ENCODE measurements at regions not wholly inside any gene's neighbourhood (a gene's known extent, or its start where the extent isn't known, plus 50 kb on each side); places are given as distances from the start of the nearest gene placed in this dataset.

DNA sequence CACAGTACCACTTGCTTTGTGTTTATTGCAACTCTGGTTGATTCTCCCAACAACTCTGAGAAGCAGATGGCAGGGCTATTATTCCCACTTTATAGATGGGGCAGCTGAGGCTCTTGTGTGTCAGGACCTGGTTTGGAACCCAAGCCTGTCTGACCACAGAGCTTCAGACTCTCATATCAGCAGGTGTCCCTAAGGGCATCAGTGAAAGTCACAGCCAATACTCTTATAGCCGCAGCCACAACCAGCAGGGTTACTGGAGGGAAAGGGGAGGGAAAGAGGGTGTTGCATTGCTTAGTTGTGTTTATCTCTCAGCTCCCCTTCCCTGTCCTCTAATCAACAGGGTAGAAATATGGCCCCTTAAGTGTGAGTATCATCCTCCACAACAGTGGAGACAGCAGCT lies 304.0 kb downstream of the RRAGC start:
- Mint-ChIP-seq H3K4me1 (peaks cover 38% of the 10 kb centered on the region), H3K27me3 (ENCODE audit: insufficient read depth, low read depth, poor library complexity) (peaks cover 13% of the 10 kb centered on the region), H3K9me3 (no peaks in the 10 kb centered on the region), H3K27ac (no peak overlapping the region), H3K4me3 (no peak overlapping the region), H3K36me3 (ENCODE audit: low read depth) (no peaks in the 10 kb centered on the region)
- H3K27me3 ChIP-seq (ENCODE audit: insufficient read depth): peaks cover 14% of the 10 kb centered on the region
- TF ChIP-seq CREB1 (CRISPR knock-in tag; IDR thresholded peaks at IDR 0.05; ENCODE audit: low read depth) (no peak), NANOG (IDR thresholded peaks at IDR 0.05; ENCODE audit: borderline replicate concordance) (no peak), POLR2AphosphoS5 (IDR thresholded peaks at IDR 0.05; ENCODE audit: low read depth) (no peak), ZNF331 (CRISPR knock-in tag; IDR thresholded peaks at IDR 0.05; ENCODE audit: low read depth) (no peak), JUNB (IDR thresholded peaks at IDR 0.05; ENCODE audit: unreplicated experiment) (no peak), ZNF114 (CRISPR knock-in tag; IDR thresholded peaks at IDR 0.05) (no peak)
- TF ChIP-seq, protein P1, sequence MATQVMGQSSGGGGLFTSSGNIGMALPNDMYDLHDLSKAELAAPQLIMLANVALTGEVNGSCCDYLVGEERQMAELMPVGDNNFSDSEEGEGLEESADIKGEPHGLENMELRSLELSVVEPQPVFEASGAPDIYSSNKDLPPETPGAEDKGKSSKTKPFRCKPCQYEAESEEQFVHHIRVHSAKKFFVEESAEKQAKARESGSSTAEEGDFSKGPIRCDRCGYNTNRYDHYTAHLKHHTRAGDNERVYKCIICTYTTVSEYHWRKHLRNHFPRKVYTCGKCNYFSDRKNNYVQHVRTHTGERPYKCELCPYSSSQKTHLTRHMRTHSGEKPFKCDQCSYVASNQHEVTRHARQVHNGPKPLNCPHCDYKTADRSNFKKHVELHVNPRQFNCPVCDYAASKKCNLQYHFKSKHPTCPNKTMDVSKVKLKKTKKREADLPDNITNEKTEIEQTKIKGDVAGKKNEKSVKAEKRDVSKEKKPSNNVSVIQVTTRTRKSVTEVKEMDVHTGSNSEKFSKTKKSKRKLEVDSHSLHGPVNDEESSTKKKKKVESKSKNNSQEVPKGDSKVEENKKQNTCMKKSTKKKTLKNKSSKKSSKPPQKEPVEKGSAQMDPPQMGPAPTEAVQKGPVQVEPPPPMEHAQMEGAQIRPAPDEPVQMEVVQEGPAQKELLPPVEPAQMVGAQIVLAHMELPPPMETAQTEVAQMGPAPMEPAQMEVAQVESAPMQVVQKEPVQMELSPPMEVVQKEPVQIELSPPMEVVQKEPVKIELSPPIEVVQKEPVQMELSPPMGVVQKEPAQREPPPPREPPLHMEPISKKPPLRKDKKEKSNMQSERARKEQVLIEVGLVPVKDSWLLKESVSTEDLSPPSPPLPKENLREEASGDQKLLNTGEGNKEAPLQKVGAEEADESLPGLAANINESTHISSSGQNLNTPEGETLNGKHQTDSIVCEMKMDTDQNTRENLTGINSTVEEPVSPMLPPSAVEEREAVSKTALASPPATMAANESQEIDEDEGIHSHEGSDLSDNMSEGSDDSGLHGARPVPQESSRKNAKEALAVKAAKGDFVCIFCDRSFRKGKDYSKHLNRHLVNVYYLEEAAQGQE (IDR thresholded peaks at IDR 0.05; ENCODE audit: unreplicated experiment): no peak
- TF ChIP-seq, protein P2, sequence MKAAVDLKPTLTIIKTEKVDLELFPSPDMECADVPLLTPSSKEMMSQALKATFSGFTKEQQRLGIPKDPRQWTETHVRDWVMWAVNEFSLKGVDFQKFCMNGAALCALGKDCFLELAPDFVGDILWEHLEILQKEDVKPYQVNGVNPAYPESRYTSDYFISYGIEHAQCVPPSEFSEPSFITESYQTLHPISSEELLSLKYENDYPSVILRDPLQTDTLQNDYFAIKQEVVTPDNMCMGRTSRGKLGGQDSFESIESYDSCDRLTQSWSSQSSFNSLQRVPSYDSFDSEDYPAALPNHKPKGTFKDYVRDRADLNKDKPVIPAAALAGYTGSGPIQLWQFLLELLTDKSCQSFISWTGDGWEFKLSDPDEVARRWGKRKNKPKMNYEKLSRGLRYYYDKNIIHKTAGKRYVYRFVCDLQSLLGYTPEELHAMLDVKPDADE (IDR thresholded peaks at IDR 0.05): no peak
- TF ChIP-seq, protein P3, sequence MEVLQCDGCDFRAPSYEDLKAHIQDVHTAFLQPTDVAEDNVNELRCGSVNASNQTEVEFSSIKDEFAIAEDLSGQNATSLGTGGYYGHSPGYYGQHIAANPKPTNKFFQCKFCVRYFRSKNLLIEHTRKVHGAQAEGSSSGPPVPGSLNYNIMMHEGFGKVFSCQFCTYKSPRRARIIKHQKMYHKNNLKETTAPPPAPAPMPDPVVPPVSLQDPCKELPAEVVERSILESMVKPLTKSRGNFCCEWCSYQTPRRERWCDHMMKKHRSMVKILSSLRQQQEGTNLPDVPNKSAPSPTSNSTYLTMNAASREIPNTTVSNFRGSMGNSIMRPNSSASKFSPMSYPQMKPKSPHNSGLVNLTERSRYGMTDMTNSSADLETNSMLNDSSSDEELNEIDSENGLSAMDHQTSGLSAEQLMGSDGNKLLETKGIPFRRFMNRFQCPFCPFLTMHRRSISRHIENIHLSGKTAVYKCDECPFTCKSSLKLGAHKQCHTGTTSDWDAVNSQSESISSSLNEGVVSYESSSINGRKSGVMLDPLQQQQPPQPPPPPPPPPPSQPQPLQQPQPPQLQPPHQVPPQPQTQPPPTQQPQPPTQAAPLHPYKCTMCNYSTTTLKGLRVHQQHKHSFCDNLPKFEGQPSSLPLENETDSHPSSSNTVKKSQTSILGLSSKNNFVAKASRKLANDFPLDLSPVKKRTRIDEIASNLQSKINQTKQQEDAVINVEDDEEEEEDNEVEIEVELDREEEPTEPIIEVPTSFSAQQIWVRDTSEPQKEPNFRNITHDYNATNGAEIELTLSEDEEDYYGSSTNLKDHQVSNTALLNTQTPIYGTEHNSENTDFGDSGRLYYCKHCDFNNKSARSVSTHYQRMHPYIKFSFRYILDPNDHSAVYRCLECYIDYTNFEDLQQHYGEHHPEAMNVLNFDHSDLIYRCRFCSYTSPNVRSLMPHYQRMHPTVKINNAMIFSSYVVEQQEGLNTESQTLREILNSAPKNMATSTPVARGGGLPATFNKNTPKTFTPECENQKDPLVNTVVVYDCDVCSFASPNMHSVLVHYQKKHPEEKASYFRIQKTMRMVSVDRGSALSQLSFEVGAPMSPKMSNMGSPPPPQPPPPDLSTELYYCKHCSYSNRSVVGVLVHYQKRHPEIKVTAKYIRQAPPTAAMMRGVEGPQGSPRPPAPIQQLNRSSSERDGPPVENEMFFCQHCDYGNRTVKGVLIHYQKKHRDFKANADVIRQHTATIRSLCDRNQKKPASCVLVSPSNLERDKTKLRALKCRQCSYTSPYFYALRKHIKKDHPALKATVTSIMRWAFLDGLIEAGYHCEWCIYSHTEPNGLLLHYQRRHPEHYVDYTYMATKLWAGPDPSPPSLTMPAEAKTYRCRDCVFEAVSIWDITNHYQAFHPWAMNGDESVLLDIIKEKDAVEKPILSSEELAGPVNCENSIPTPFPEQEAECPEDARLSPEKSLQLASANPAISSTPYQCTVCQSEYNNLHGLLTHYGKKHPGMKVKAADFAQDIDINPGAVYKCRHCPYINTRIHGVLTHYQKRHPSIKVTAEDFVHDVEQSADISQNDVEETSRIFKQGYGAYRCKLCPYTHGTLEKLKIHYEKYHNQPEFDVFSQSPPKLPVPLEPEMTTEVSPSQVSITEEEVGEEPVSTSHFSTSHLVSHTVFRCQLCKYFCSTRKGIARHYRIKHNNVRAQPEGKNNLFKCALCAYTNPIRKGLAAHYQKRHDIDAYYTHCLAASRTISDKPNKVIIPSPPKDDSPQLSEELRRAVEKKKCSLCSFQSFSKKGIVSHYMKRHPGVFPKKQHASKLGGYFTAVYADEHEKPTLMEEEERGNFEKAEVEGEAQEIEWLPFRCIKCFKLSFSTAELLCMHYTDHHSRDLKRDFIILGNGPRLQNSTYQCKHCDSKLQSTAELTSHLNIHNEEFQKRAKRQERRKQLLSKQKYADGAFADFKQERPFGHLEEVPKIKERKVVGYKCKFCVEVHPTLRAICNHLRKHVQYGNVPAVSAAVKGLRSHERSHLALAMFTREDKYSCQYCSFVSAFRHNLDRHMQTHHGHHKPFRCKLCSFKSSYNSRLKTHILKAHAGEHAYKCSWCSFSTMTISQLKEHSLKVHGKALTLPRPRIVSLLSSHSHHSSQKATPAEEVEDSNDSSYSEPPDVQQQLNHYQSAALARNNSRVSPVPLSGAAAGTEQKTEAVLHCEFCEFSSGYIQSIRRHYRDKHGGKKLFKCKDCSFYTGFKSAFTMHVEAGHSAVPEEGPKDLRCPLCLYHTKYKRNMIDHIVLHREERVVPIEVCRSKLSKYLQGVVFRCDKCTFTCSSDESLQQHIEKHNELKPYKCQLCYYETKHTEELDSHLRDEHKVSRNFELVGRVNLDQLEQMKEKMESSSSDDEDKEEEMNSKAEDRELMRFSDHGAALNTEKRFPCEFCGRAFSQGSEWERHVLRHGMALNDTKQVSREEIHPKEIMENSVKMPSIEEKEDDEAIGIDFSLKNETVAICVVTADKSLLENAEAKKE (CRISPR knock-in tag; IDR thresholded peaks at IDR 0.05): no peak
- TF ChIP-seq, protein P4, sequence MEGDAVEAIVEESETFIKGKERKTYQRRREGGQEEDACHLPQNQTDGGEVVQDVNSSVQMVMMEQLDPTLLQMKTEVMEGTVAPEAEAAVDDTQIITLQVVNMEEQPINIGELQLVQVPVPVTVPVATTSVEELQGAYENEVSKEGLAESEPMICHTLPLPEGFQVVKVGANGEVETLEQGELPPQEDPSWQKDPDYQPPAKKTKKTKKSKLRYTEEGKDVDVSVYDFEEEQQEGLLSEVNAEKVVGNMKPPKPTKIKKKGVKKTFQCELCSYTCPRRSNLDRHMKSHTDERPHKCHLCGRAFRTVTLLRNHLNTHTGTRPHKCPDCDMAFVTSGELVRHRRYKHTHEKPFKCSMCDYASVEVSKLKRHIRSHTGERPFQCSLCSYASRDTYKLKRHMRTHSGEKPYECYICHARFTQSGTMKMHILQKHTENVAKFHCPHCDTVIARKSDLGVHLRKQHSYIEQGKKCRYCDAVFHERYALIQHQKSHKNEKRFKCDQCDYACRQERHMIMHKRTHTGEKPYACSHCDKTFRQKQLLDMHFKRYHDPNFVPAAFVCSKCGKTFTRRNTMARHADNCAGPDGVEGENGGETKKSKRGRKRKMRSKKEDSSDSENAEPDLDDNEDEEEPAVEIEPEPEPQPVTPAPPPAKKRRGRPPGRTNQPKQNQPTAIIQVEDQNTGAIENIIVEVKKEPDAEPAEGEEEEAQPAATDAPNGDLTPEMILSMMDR (conservative IDR thresholded peaks at IDR 0.05; ENCODE audit: low read depth in 2 of 2): no peak
- no peaks in the 10 kb centered on the region for H4K20me1 ChIP-seq (replicated peaks; ENCODE audit: insufficient read depth)
- H2AFZ ChIP-seq: no peak overlapping the region
- peaks cover 26% of the 10 kb centered on the region for H3K4me1 ChIP-seq (ENCODE audit: insufficient read depth)
- no peak overlapping the region for H3K4me3 ChIP-seq
- H3K27ac ChIP-seq (ENCODE audit: low read depth): no peak overlapping the region
- no peak for ATAC-seq
- H3K79me2 ChIP-seq (replicated peaks; ENCODE audit: insufficient read depth): no peaks in the 10 kb centered on the region
- 0 out of 2 replicates have a peak, but pooled peaks cover 11% of the 10 kb centered on the region for H3F3A ChIP-seq (replicated peaks; ENCODE audit: low read depth)
- H3K4me2 ChIP-seq: no peak overlapping the region
- no peak for DNase-seq (ENCODE audit: low spot score)
- peaks cover 6% of the 10 kb centered on the region; the same call in 1 of the 2 replicates for H3K9me2 ChIP-seq (ENCODE audit: insufficient read depth)
- H3K36me3 ChIP-seq (ENCODE audit: insufficient read depth): no peaks in the 10 kb centered on the region

All from GM23338 (cell line).